A549 (cell line): ENCODE measurements at regions not wholly inside any gene's neighbourhood (a gene's known extent, or its start where the extent isn't known, plus 50 kb on each side); places are given as distances from the start of the nearest gene placed in this dataset.

ENCODE experiments used
- ATAC-seq, 2 experiments: fragments of 200-7000 bp in 1 of 2; fragments of >200 bp in 1 of 2; cut with Nextera tagmentation in 1 of 2; cut with Tn5 transposase in 1 of 2; 3 replicates each; pipeline versions ENCODE4 v1.8.0 to v1.9.1; 2018 to 2020; ENCODE audit warnings: mild to moderate bottlenecking in 1 of 2, moderate library complexity in 1 of 2
- CTCF ChIA-PET: fragments of 300-600 bp; sonication (Branson Sonifier 250); formaldehyde crosslinking; extraction: SDS; loops from one replicate; lab custom pipeline; 2021; ENCODE audit warnings: antibody characterized with exemption, inconsistent platforms; lab: Yijun Ruan, JAX
- POLR2A ChIA-PET: fragments of 350-600 bp; formaldehyde crosslinking; extraction: SDS; loops from one replicate; lab custom pipeline; 2021; ENCODE audit warnings: antibody characterized with exemption, inconsistent platforms; lab: Yijun Ruan, JAX
- DNase-seq, 2 experiments: peaks; one replicate each; pipeline versions ENCODE4 v3.0.0 to v3.0.0-alpha.2; 2011 to 2016; ENCODE audit warnings: low read depth in 1 of 2, low spot score in 1 of 2
- FAIRE-seq: peaks from 2 replicates; lab custom pipeline; 2011; peaks lifted over from hg19 to GRCh38; lab: Jason Lieb, UNC
- H3K27ac ChIP-seq, 2 experiments: fragments of >200 bp; sonication (Bioruptor Twin); formaldehyde crosslinking; 3 replicates each; pipeline ENCODE4 v1.5.1; 2016 to 2017
- H3K4me1 ChIP-seq: fragments of >200 bp; sonication (Bioruptor Twin); formaldehyde crosslinking; 3 replicates; pipeline ENCODE4 v1.6.1; 2016
- H3K4me2 ChIP-seq: fragments of >200 bp; sonication (Bioruptor Twin); formaldehyde crosslinking; 3 replicates; pipeline ENCODE4 v1.6.1; 2016
- H3K4me3 ChIP-seq: fragments of >200 bp; sonication (Bioruptor Twin); formaldehyde crosslinking; 3 replicates; pipeline ENCODE4 v1.5.1; 2016
- H3K9me3 ChIP-seq: fragments of >200 bp; sonication (Bioruptor Twin); formaldehyde crosslinking; 3 replicates; pipeline ENCODE4 v1.6.1; 2016
- BCL3 ChIP-seq: fragments of >200 bp; sonication (Bioruptor Twin); formaldehyde crosslinking; IDR thresholded peaks from 3 replicates; pipeline ENCODE4 v1.6.1; 2016
- CBX8 ChIP-seq: fragments of 200-600 bp; sonication (generic); IDR thresholded peaks from 2 replicates; pipeline ENCODE4 v1.6.1; 2016
- CEBPB ChIP-seq, 2 experiments: fragments of >200 bp in 1 of 2; sonication (Bioruptor Twin) in 1 of 2; formaldehyde crosslinking in 1 of 2; IDR thresholded peaks; 2 replicates each; pipeline ENCODE4 v1.6.1; 2012 to 2016
- CHD4 ChIP-seq: fragments of 200-600 bp; sonication (generic); IDR thresholded peaks from 2 replicates; pipeline ENCODE4 v1.6.1; 2016; ENCODE audit warnings: antibody characterized with exemption, mild to moderate bottlenecking, borderline replicate concordance
- E2F6 ChIP-seq: IDR thresholded peaks from 2 replicates; pipeline ENCODE4 v1.6.1; 2012; ENCODE audit warnings: low read depth, borderline replicate concordance
- ESRRA ChIP-seq: fragments of 150-350 bp; IDR thresholded peaks from 2 replicates; pipeline ENCODE4 v1.6.1; 2014; ENCODE audit warnings: mild to moderate bottlenecking, low read length, borderline replicate concordance
- GATA3 ChIP-seq: IDR thresholded peaks from 2 replicates; pipeline ENCODE4 v1.6.1; 2012; ENCODE audit warnings: borderline replicate concordance
- HOXA7 ChIP-seq: fragments of 250-450 bp; sonication (Bioruptor Pico); IDR thresholded peaks from 2 replicates; pipeline ENCODE4 v1.5.0; 2020; ENCODE audit warnings: mild to moderate bottlenecking, moderate library complexity
- JUNB ChIP-seq: fragments of >200 bp; sonication (Bioruptor Twin); formaldehyde crosslinking; IDR thresholded peaks from 2 replicates; pipeline ENCODE4 v1.6.1; 2016
- KDM1A ChIP-seq: fragments of 200-600 bp; sonication (generic); IDR thresholded peaks from 2 replicates; pipeline ENCODE4 v1.6.1; 2016; ENCODE audit warnings: low read depth, mild to moderate bottlenecking
- KDM5A ChIP-seq: fragments of 200-600 bp; sonication (generic); IDR thresholded peaks from 2 replicates; pipeline ENCODE4 v1.6.1; 2016; ENCODE audit warnings: antibody characterized with exemption, mild to moderate bottlenecking
- MAZ ChIP-seq: fragments of 150-350 bp; IDR thresholded peaks from 2 replicates; pipeline ENCODE4 v1.6.1; 2014; ENCODE audit warnings: antibody characterized with exemption, low read depth, low read length, borderline replicate concordance
- PBX3 ChIP-seq: IDR thresholded peaks from 2 replicates; pipeline ENCODE4 v1.6.1; 2012
- PHF8 ChIP-seq: fragments of 200-600 bp; sonication (generic); IDR thresholded peaks from 2 replicates; pipeline ENCODE4 v1.6.1; 2016; ENCODE audit warnings: low read depth, mild to moderate bottlenecking, antibody characterized with exemption, moderate library complexity, borderline replicate concordance
- RARB ChIP-seq: fragments of 250-450 bp; sonication (Bioruptor Pico); IDR thresholded peaks from 2 replicates; pipeline ENCODE4 v1.8.0; 2021; ENCODE audit warnings: mild to moderate bottlenecking, moderate library complexity
- SREBF2 ChIP-seq: fragments of 450-650 bp; IDR thresholded peaks from 2 replicates; pipeline ENCODE4 v1.6.1; 2014; ENCODE audit warnings: mild to moderate bottlenecking, moderate library complexity
- ZC3H11A ChIP-seq: fragments of 450-650 bp; IDR thresholded peaks from 2 replicates; pipeline ENCODE4 v1.6.1; 2014; ENCODE audit warnings: antibody characterized with exemption, mild to moderate bottlenecking
- ZSCAN20 ChIP-seq: fragments of 250-450 bp; sonication (Bioruptor Pico); IDR thresholded peaks from 2 replicates; pipeline ENCODE4 v1.8.0; 2022; ENCODE audit warnings: mild to moderate bottlenecking, moderate library complexity
- WGBS: methylation state at CpG from one replicate; pipeline ENCODE4 v1.1.6; 2017; ENCODE audit errors: missing lambda C conversion rate; 5-methylcytosine and 5-hydroxymethylcytosine counted together

GRCh38 chr6:139494376-139494990 is 120.0 kb upstream of the CITED2 start:
- ChIA-PET POLR2A (interaction anchor here (1.2 kb wide), 1 partner anchor 119 kb away, joined by 3 read pairs; no protein-coding TSS in a partner anchor), CTCF (no interaction called here)
- no peaks in the 10 kb centered on the region for H3K9me3 ChIP-seq
- no peaks in the 10 kb centered on the region for H3K4me1 ChIP-seq
- no peak for ATAC-seq
- FAIRE-seq = no peak
- H3K27ac ChIP-seq = no peak overlapping the region
- 66% methylated on average over 9 of the region's 9 CpGs for WGBS
- no peak for DNase-seq
- TF ChIP-seq GATA3 (no peak), ZSCAN20 (CRISPR knock-in tag) (no peak), PHF8 (no peak), SREBF2 (no peak)
- H3K4me2 ChIP-seq = no peak overlapping the region
- H3K4me3 ChIP-seq = no peak overlapping the region

GRCh38 chr6:139490482-139490881 is 116.0 kb upstream of the CITED2 start:
- WGBS = 54% methylated on average over 4 of the region's 4 CpGs
- Histone ChIP-seq H3K4me2 (no peak overlapping the region), H3K4me3 (no peak overlapping the region), H3K4me1 (no peaks in the 10 kb centered on the region), H3K27ac (no peak overlapping the region), H3K9me3 (no peaks in the 10 kb centered on the region)
- no peak for ATAC-seq
- TF ChIP-seq JUNB = no peak
- TF ChIP-seq PBX3 = no peak
- TF ChIP-seq E2F6 = no peak
- no peak for TF ChIP-seq RARB (CRISPR knock-in tag)
- no peak for TF ChIP-seq KDM5A
- no peak for TF ChIP-seq CBX8
- TF ChIP-seq ZC3H11A = no peak
- no peak for TF ChIP-seq CEBPB (IDR thresholded peaks at IDR 0.05)
- TF ChIP-seq MAZ = no peak
- no peak for TF ChIP-seq ESRRA
- no peak for FAIRE-seq
- POLR2A ChIA-PET = no interaction called here
- DNase-seq = peak in 1 of 2 experiments; percentile 7
- CTCF ChIA-PET = no interaction called here

GRCh38 chr6:139486476-139486799 is 112.0 kb upstream of the CITED2 start:
- Histone ChIP-seq H3K27ac (no peak overlapping the region), H3K9me3 (no peaks in the 10 kb centered on the region), H3K4me2 (no peak overlapping the region), H3K4me1 (no peaks in the 10 kb centered on the region), H3K4me3 (no peak overlapping the region)
- ChIA-PET CTCF (interaction anchor here (1.7 kb wide), 1 partner anchor 12 kb away, joined by 4 read pairs; no protein-coding TSS in a partner anchor), POLR2A (no interaction called here)
- TF ChIP-seq KDM1A (no peak), GATA3 (no peak), HOXA7 (CRISPR knock-in tag) (no peak), CHD4 (no peak), BCL3 (no peak), ESRRA (no peak), SREBF2 (no peak), JUNB (no peak), RARB (CRISPR knock-in tag) (no peak)
- ATAC-seq (no peak), FAIRE-seq (no peak), DNase-seq (no peak)
